HG02973 (cell line): ENCODE measurements at regions not wholly inside any gene's neighbourhood (a gene's known extent, or its start where the extent isn't known, plus 50 kb on each side); places are given as distances from the start of the nearest gene placed in this dataset.
"Not testable (repeated sequence)": the region's sequence is repeated elsewhere in the genome, so short reads cannot be mapped to it uniquely, and the experiment has no call there.

Experiments used
- ATAC-seq: cut with Tn5 transposase; IDR thresholded peaks from one replicate; pipeline ENCODE4 v1.9.1; 2021; ENCODE audit warnings: moderate library complexity; ENCODE audit not compliant: unreplicated experiment

- no peak for ATAC-seq
These were observed 499.6 kb downstream of the RFPL4B start for GRCh38 chr6:112846681-112847080.

- no peak for ATAC-seq
These were observed 504.0 kb downstream of the RFPL4B start for GRCh38 chr6:112851146-112851545.

GRCh38 chr6:112853162-112853561, 506.0 kb downstream of the RFPL4B start:
- ATAC-seq: no peak

GRCh38 chr6:112863753-112864152, 516.6 kb downstream of the RFPL4B start:
- no peak for ATAC-seq

- ATAC-seq: no peak
These were observed 518.0 kb downstream of the RFPL4B start for GRCh38 chr6:112865131-112865530.

GRCh38 chr6:112874881-112875280, 527.8 kb downstream of the RFPL4B start:
- ATAC-seq: no peak

GRCh38 chr6:112877134-112878100, 530.3 kb downstream of the RFPL4B start:
- ATAC-seq: no peak

GRCh38 chr6:112879920-112880413, 532.8 kb downstream of the RFPL4B start:
- ATAC-seq: no peak

GRCh38 chr6:112881027-112881426, 533.9 kb downstream of the RFPL4B start:
- ATAC-seq: no peak

GRCh38 chr6:112881828-112882780, 535.0 kb downstream of the RFPL4B start:
- no peak for ATAC-seq

- no peak for ATAC-seq
These were observed 536.0 kb downstream of the RFPL4B start for GRCh38 chr6:112883095-112883494.

- ATAC-seq: no peak
These were observed 539.3 kb downstream of the RFPL4B start for GRCh38 chr6:112886415-112886814.

GRCh38 chr6:112887424-112887823, 540.3 kb downstream of the RFPL4B start:
- ATAC-seq: not testable (repeated sequence)

GRCh38 chr6:112899541-112899940, 552.4 kb downstream of the RFPL4B start:
- no peak for ATAC-seq

GRCh38 chr6:112903361-112903760, 556.2 kb downstream of the RFPL4B start:
- ATAC-seq: no peak

GRCh38 chr6:112906726-112907125, 559.6 kb downstream of the RFPL4B start:
- ATAC-seq: no peak

GRCh38 chr6:112909781-112910180, 562.7 kb downstream of the RFPL4B start:
- no peak for ATAC-seq

- no peak for ATAC-seq
These were observed 563.1 kb downstream of the RFPL4B start for GRCh38 chr6:112910256-112910655.

- no peak for ATAC-seq
These were observed 564.8 kb downstream of the RFPL4B start for GRCh38 chr6:112911959-112912358.

GRCh38 chr6:112912416-112913101, 565.4 kb downstream of the RFPL4B start:
- ATAC-seq: no peak

GRCh38 chr6:112919744-112920143, 572.6 kb downstream of the RFPL4B start:
- ATAC-seq: not testable (repeated sequence)
